ENCODE measurements at regions not wholly inside any gene's neighbourhood (a gene's known extent, or its start where the extent isn't known, plus 50 kb on each side); places are given as distances from the start of the nearest gene placed in this dataset.
"Not testable (repeated sequence)": the region's sequence is repeated elsewhere in the genome, so short reads cannot be mapped to it uniquely, and the experiment has no call there.

DNA sequence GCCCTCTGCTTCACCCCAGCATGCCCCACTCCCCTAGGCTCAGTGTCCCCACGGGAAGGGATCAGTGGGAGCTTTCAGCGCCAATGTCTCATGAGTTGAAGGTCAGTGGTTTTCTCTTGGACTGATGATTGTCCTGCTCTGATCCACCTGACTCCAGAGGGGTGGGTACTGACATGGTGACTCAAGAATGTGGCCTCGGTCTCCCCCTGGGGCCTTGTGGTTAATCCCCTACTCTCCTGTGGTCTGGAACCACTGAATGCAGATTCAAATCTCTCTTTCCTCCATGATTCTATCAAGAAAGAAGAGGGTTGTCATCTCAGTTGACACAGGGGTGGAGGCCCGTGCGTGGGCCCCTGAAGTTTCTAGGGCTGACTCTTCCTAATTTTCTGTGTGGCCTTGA, 176.9 kb downstream of the RPS24 start:
- no peak for DNase-seq

DNA sequence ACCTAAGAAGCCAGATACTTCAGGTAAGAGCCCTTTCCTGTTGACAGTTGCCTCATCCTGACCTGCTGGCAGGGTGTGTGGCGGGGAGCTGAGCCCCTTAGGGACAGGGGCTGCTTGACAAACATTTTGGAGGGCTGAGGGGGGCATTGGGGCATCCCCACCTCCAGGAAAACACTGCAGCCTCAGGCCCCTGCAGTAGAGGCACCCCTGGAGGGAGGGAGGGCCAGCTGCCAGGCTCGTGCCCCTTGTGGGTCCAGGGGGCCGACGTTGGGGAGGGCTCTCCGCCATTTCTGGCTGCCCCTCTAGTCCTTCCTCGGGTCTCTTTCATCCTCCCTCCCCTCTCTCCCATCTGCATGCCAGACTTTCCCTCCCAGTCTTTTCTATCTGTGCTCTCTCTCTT, 177.3 kb downstream of the RPS24 start:
- no peak for DNase-seq

DNA sequence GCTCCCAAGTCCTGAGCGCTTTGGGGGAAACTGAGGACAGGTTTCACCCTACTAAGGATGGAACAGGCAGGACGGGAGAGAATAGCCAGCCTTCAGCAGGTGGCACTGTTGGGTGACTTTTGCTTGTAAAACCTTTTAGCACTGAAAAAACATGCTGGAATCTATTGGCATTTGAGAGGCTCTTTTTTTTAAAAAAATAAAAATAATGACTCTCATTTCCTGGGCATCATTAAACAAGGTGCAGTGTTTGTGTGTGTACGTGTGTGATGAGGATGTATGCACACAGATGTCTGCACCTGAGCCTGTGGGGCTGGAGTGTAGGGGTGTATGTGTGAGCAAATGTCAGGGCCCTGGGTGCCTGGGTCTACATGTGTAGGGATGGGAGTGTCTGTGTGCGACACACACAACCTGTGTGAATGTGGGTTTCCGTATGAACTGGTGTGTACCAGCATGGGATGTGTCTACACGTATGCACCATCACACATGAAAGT, 177.9 kb downstream of the RPS24 start:
- peak in 1 of 2 donors; percentile 27 for DNase-seq

DNA sequence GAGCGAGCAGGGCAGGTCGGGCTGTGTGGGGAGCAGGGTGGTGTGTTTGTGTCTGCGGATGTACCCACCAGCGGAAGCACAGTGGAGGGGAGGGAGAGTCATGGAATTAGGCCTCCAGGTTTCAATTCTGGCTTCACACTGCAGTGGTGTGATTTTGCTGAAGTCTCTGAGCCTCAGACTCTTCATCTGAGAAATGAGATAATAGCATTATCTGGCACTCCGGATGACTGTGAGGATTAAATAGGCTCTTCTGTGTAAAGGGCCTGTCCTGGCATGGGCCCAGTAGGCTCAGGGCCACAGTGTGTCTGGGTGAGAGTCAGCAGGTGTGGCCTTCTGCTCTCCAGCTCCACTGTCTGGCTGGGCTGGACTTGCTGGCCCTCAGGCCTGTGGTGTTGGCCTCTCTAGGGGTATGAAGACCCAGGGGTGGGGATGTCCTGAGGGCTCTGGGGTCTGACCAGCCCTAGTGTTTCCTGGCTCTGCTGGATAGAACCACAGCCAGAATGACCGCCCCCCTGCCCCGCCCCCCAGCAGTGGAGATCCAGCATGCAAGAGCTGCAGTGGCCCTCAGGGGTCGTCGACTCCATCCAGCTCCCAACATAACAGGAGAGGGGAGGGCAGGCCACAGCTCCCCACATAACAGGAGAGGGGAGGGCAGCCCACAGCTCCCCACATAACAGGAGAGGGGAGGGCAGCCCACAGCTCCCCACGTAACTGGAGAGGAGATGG, 178.6 kb downstream of the RPS24 start:
- no peak for DNase-seq

DNA sequence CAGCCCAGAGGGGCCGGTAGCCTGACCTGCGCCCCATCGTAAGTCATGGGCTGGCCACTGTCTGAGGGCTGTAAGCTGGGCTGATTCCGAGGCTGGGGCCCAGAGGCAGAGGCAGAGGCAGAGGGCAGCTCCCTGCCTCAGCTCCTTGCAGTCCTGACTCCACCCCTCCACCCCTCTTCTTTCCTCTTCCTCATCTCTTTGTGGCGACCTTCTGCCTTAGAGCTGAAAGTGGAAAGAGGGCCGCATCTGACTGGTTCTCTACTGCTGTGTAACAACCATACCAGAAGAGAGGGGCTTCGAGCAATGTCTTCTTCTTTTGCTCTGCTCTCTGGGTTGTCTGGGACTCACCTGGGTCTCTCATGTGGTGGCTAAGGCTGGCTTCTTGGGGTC, 179.1 kb downstream of the RPS24 start:
- no peak for DNase-seq

DNA sequence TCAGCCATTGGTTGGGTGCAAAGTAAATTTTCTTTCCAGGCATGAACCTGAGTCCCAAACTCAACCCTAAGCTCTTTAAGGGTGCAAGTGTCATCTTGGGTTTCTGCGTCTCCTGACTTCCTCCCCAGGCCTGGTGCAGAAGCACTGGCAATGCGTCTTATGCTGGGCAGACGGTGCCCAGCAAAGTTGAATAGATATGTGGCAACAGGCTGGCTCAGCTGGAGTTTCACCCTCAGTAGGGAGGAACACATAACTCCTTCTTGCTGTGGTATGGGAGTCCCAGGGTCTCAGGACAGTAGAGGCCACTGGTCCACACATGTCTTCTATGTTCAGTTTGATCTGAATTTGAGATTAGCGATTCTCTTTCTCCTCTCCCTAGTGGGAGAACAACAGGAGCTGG, 181.3 kb downstream of the RPS24 start:
- no peak for DNase-seq

DNA sequence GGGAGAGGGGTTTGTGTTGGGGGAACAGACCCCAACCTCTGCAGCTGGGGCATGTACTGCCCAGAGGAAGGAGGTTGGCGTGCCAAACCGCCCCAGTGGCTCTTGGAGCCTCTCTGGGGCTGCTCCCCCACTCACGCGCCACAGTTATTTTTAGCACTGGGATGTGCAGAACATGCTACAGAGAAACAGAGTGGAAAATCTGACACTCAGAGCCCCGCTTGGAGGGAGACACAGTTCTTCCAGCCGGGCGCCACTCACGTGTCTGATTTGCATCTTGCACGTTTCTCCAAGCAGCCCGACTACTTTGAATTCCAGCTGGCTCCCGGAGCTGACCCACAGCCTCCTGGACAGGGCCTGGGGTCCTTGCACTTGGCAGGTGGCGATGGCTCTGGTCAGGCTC, 182.0 kb downstream of the RPS24 start:
- peak; percentile 70 to 80 for DNase-seq

DNA sequence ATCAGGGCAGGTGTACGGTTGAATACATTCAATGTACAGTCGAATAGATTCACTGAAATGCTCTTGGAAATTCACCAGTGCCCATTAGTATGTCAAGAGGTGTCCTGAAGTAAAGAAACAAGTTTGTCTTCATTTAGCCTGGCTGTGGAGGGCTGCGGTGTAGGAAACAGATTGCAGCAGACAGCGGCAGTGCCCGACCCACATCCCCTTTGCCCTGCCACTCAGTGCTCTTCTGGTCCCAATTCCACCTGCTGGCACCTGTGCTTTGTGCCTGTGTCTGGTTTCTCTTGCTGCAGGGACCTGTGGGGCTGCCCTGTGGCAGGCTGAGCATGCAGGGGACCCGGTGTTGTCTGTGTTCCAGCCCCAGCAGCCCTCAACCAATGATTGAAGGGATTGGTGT, 183.7 kb downstream of the RPS24 start:
- DNase-seq = no peak

DNA sequence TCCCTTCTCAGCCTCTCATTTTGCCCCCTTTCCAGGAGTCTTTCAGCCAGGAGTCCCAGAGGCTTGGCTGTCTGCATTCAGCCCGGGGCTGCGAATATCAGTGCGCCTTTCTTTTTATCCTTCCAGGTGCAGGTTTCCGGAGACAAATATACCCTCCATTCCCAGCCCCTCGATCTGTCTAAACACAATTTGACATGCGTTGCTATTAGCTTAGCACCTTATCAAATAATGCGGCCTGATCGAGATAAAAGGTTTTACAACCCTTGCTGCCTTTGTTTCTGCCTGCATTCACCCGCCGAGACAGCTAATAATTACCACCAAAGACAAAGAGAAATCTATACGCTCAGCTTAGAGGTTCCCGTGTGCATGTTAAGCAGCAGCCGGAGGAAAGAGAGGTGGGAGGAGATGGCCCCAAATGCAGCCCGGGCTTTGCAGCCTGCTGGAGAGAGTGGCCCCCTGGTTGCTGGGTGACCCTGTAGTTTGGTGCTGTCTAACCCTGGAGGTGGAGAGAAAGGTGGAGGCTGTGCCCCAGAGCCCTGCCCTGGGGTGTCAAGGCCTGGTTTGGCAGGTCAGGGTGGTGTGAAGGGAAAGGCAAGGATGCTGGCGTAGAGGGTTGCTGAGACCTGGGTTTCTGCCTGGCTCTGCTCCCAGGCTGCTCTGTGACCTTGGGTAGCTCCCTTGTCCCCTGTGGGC, 185.3 kb downstream of the RPS24 start:
- DNase-seq = no peak

DNA sequence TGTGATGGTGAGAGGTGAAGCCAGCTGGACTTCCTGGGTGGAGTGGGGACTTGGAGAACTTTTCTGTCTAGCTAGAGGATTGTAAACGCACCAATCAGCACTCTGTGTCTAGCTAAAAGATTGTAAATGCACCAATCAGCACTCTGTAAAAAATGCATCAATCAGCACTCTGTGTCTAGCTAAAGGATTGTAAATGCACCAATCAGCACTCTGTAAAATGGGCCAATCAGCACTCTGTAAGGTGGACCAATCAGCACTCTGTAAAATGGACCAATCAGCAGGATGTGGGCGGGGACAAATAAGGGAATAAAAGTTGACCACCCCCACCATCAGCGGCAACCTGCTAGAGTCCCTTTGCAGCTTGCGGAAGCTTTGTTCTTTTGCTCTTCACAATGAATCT, 185.9 kb downstream of the RPS24 start:
- not testable (repeated sequence) for DNase-seq

DNA sequence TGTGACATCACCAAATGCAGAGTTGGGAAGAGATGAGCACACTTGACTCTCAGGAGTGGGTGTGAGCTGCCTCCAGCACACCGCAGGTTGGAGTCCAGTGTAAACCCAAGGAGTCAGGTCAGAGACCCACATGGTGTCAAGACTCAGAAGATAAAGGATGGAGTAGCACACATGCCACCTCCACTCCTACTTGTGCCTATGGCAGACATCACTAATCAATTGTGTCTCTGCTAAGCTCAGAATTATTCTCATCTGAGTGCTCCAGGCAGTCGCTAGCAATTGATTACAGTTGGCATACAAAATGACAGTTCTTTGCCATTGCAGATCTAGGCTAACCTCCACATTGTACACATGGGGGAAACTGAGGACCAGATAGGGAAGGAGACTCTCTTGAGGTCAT, 187.1 kb downstream of the RPS24 start:
- DNase-seq = no peak

DNA sequence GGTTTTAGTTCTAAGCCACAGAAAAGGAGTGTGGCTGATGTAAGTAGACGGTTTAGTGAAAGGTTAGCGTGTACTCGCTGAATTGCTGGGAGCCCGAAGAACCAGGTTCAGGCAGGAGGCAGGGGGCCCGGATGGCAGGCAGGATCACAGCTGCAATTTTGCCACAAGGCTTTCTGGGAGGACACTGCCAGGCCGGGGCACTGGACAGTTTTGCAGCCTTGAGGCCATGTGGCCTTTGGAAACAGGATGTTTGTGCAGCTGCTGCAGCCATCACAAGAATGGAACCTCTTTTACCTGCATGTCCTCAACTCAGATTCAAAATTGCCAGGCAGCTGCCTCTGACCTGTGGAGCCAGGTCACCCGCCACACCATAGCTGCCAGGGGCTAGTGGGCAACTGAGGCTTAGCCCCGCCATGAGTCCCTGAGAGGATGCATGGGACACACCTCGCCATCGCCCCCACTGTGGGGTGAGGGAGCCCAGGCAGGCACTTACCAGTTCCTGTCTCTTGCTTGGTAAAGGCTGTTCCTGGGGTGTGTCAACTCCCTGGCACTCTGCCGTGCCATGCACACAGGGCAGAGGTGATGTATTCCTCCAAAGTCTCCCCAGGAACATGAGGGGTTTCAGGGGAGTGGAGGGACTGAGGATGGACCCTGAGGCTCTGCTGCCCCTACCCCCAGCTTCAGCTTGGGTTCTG, 188.6 kb downstream of the RPS24 start:
- no peak for DNase-seq

DNA sequence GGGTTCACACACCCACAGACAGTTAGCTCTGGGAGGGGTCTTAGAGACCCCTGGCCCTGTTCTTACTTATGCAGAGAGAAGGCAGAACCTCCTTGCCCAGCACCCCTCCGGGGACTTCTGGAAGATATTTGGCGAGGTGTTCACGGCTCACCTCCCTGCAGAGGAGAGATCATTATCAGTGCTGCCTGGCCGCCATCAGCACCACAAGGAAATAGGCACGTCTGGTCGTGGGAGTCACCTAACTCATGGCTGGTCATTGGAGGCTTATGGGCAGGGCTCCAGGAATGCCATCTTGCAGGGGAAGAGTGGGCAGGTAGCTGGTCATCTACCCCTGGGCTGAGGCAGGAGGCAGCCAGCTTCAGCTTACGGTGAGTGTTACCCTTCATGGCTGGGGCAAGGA, 189.4 kb downstream of the RPS24 start:
- no peak for DNase-seq

DNA sequence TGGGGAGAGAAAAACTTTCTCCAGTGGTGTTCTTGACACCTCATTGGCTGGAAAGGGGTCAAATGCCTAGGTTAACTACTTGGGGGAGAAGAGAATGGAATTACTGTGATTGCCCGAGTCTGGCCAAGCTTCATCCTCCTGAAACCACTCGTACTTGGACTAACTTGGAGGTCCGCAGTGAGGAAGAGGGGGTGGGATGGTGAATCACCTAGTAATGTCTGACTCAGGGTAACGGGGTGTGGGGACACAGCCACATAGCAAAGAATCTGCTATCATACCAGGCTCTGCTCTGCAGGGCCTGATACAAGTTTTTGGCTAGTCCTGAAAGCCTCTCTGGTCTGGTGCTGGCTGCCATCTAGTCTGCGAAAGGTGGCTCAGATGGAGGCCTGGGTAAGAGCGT, 190.9 kb downstream of the RPS24 start:
- DNase-seq = no peak

DNA sequence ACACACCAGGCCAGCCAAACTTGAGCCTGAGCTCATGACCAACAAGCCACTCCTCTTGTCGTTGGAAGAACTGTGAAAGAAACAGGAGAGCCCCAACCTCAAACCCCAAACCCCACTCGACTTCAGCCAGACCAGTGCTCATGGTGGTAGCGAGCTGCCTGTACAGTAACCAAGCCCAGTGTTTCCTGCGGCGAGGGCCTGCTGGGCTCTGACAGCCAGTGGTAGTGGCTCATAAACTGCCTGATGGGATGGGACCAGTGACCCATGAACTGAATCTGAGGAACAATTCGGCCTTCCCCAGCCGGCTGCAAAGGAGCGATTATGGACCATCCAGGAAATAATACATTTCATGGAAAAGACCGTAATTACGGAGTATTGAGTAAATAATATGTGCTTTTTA, 191.9 kb downstream of the RPS24 start:
- DNase-seq = no peak

DNA sequence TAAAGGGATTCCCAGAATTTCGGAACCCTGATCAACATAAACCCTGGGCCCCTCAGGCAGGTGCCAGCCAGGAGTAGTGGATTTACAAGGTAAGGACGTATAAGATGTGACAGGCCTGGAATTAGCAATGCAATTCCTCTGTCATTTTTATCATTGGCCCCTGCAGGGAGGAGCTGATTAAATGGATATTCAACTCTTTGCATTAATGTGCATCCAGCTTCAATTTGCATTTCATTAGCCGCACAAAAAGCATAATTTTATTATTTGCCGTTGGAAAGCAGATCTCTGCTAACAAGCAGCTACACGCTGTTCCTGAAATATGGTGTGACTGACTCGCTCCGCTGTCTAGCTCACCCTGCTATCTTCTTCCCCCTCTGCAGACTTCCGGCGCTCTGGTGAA, 195.8 kb downstream of the RPS24 start:
- DNase-seq = no peak

DNA sequence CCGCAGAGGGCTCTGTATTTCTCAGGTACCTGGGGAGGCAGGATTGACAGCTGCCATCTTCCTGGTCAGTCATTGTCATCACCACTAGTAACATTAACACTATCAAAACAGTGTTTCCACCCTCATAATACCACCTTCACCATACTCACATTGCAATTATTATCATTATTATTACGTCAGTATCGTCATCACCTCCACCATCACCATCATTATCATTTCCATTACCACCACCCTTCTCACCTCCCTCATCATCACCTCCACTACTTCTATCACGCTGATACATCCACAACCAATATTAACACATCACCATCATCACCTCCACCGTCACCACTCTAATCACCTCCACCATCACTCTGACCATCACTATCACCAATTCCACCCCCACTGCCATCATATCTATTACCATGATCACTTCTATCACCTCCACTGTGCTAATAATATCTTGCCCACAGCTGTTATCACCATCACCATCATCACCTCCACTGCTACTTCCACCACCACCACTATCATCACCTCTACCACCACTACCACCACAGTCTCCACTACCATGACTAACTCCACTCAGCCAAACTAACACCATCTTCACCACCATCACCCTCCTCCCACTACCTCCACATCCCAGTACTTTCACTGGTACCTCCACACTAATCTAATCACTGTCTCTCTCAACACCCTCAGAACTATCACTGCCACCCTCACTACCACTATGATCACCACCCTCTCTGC, 196.4 kb downstream of the RPS24 start:
- no peak for DNase-seq

DNA sequence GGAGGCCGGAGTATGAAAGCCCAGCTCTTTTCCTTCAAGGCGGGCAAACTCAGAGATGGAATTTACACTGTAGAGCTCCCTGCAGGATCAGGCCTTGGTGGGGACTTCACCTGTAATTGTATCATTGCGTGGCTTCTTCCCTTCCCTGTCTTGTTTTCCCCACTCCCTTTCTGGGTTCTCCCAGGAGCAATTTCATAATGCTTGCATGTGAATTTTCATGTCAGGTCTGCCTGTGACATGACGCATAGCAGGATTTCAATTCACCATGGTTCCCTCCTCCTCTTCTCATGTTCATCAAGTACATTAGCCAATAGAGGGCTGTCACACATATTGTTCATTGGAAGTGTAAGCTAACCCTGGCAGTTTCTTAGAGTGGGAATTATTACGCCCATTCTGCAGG, 197.7 kb downstream of the RPS24 start:
- DNase-seq = no peak

DNA sequence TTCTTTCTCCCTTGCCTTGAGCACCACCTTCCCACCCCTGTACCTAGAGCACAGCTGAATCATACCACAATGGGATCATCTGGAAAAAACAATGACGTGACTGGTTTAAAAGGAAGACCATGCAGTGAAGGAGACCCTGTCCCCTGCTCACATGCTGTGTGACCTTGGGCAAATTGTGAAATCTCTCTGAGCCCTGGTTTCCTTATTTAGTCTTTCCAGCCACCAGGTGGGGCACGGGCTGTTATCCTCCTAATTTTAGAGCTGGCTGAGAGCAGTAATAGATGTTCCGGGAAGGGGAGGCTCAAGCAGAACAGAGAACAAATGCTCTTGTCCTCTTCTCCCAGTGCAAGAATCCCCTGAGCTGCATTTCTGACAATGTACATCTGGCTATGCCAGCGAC, 198.3 kb downstream of the RPS24 start:
- DNase-seq = no peak

DNA sequence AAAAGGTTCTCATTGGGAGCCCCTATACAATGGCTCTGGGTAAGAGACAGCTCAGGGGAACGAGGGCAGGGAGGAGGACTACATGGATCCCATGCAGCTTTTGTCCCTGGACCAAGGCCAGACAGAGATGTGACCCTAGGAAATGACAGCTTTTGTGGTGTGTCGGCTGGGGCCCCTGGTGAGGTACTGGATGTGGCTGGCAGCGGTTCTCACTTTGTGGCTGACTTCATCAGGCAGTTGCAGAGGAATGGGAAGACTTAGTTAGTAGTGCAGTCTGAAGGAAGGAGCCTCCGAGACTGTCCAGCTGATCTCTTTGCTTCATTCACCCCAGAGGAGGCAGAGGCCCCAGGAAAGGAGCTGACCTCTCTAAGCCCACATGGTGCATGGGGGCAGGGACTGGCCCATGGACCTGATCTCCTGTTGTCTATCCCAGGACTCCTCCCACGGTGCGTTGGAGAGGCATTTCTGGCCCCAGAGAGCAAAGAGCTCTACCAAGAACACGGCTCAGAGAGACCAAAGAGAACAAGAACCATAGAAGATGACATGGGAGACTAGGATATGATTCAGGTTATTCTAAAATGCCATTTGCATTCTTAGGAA, 202.9 kb downstream of the RPS24 start:
- no peak for DNase-seq

DNA sequence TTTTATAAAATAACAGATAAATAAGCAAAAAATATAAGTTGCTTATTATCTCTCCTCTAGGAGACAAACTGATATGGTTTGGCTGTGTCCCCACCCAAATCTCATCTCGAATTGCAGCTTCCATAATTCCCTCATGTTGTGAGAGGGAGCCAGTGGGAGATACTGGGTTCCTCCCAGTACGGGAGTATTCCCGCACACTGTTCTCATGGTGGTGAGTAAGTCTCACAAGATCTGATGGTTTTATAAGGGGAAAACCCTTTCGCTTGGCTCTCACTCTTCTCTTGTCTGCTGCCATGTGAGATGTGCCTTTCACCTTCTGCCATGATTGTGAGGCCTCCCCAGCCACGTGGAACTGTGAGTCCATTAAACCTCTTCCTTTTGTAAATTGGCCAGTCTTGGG, 204.3 kb downstream of the RPS24 start:
- not testable (repeated sequence) for DNase-seq

DNA sequence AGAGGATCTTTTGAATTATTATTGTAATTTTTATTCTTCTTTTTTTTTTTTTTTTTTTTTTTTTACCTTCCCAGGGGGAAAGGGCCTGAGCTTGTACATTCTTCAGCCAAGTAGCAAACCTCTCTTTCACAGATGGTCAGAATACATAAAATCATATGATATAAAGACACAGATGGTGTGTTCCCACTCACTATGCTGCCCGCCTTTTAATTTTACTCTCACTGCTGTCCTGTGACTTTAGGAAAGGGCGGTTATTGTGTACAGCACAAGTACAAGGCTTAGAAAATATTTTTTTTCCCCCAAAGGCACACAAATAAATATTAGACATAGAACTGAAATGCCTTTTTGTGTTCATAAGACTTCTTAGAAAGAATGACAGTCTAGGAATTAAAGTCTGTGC, 213.6 kb downstream of the RPS24 start:
- no peak for DNase-seq

Measured in right lung (tissue), 2 donors.